Ectodermal cell (in vitro differentiated cells): ENCODE measurements at regions not wholly inside any gene's neighbourhood (a gene's known extent, or its start where the extent isn't known, plus 50 kb on each side); places are given as distances from the start of the nearest gene placed in this dataset.

Source experiments
- H3K27ac ChIP-seq: 2 replicates; pipeline ENCODE4 v1.7.0; 2013; ENCODE audit warnings: mild to moderate bottlenecking, low read depth, low read length; ENCODE audit not compliant: insufficient read depth, poor library complexity, severe bottlenecking
- H3K27me3 ChIP-seq: 2 replicates; pipeline ENCODE4 v1.7.0; 2013; ENCODE audit warnings: mild to moderate bottlenecking, low read length; ENCODE audit not compliant: insufficient read depth, control insufficient read depth, poor library complexity, severe bottlenecking
- H3K36me3 ChIP-seq: one replicate; pipeline ENCODE4 v1.7.0; 2013; ENCODE audit warnings: low read length; ENCODE audit not compliant: control insufficient read depth, insufficient read depth
- H3K4me1 ChIP-seq: one replicate; pipeline ENCODE4 v1.7.0; 2013; ENCODE audit warnings: low read length; ENCODE audit not compliant: control insufficient read depth, insufficient read depth
- H3K4me3 ChIP-seq: 2 replicates; pipeline ENCODE4 v1.7.0; 2013; ENCODE audit warnings: low read depth, low read length, control low read depth; ENCODE audit not compliant: insufficient read depth
- H3K9me3 ChIP-seq: 2 replicates; pipeline ENCODE4 v1.7.0; 2013; ENCODE audit warnings: mild to moderate bottlenecking, low read length, moderate library complexity; ENCODE audit not compliant: control insufficient read depth
- WGBS, 2 experiments: methylation state at CpG; one replicate each; pipeline ENCODE4 v1.1.7; 2013; ENCODE audit warnings: missing lambda C conversion rate in 2 of 2; 5-methylcytosine and 5-hydroxymethylcytosine counted together

GRCh38 chr13:85013006-85013405 is 786.2 kb downstream of the SLITRK6 start:
- Histone ChIP-seq H3K27me3 (no peaks in the 10 kb centered on the region), H3K4me1 (no peaks in the 10 kb centered on the region), H3K9me3 (no peaks in the 10 kb centered on the region), H3K36me3 (no peaks in the 10 kb centered on the region), H3K27ac (no peak overlapping the region), H3K4me3 (no peak overlapping the region)

- no peaks in the 10 kb centered on the region for H3K4me1 ChIP-seq
- 84 to 92% methylated on average over 2 of the region's 3 CpGs for WGBS, 2 experiments
Measured at GRCh38 chr13:85009447-85009846, 789.8 kb downstream of the SLITRK6 start.

GRCh38 chr13:84999252-84999651 is 800.0 kb downstream of the SLITRK6 start:
- Histone ChIP-seq H3K4me3 (no peak overlapping the region), H3K9me3 (no peaks in the 10 kb centered on the region), H3K27me3 (no peaks in the 10 kb centered on the region), H3K4me1 (no peaks in the 10 kb centered on the region), H3K27ac (no peak overlapping the region), H3K36me3 (no peaks in the 10 kb centered on the region)
- 86% methylated on average over 1 of the region's 1 CpG; no CpG with 5 or more reads in 1 of the 2 experiments for WGBS, 2 experiments

More at GRCh38 chr13:85009447-85009846, 789.8 kb downstream of the SLITRK6 start:
- no peak overlapping the region for H3K4me3 ChIP-seq
- H3K27me3 ChIP-seq: no peaks in the 10 kb centered on the region
- H3K9me3 ChIP-seq: no peaks in the 10 kb centered on the region
- H3K36me3 ChIP-seq: no peaks in the 10 kb centered on the region
- H3K27ac ChIP-seq: no peak overlapping the region

GRCh38 chr13:84998681-84999080 is 800.5 kb downstream of the SLITRK6 start:
- Histone ChIP-seq H3K4me1 (no peaks in the 10 kb centered on the region), H3K36me3 (no peaks in the 10 kb centered on the region)

GRCh38 chr13:84997858-84998257 is 801.4 kb downstream of the SLITRK6 start:
- Histone ChIP-seq H3K9me3 (no peaks in the 10 kb centered on the region), H3K4me1 (no peaks in the 10 kb centered on the region), H3K4me3 (no peak overlapping the region), H3K36me3 (no peaks in the 10 kb centered on the region), H3K27me3 (no peaks in the 10 kb centered on the region), H3K27ac (no peak overlapping the region)
- 88% methylated on average over 1 of the region's 1 CpG; no CpG with 5 or more reads in 1 of the 2 experiments for WGBS, 2 experiments

More at GRCh38 chr13:84998681-84999080, 800.5 kb downstream of the SLITRK6 start:
- no peak overlapping the region for H3K4me3 ChIP-seq
- H3K27ac ChIP-seq: no peak overlapping the region
- no peaks in the 10 kb centered on the region for H3K27me3 ChIP-seq
- no peaks in the 10 kb centered on the region for H3K9me3 ChIP-seq

- no peak overlapping the region for H3K4me3 ChIP-seq
- no peaks in the 10 kb centered on the region for H3K4me1 ChIP-seq
- no peaks in the 10 kb centered on the region for H3K27me3 ChIP-seq
- H3K27ac ChIP-seq: no peak overlapping the region
- no peaks in the 10 kb centered on the region for H3K9me3 ChIP-seq
- H3K36me3 ChIP-seq: no peaks in the 10 kb centered on the region
Measured at GRCh38 chr13:84994582-84994981, 804.6 kb downstream of the SLITRK6 start.

GRCh38 chr13:84985860-84986259 is 813.4 kb downstream of the SLITRK6 start:
- no peak overlapping the region for H3K4me3 ChIP-seq
- H3K36me3 ChIP-seq: no peaks in the 10 kb centered on the region
- H3K27me3 ChIP-seq: no peaks in the 10 kb centered on the region
- no peaks in the 10 kb centered on the region for H3K4me1 ChIP-seq
- H3K27ac ChIP-seq: no peak overlapping the region
- H3K9me3 ChIP-seq: peaks cover 2% of the 10 kb centered on the region
- WGBS, 2 experiments: 94 to 97% methylated on average over 2 of the region's 2 CpGs

- Histone ChIP-seq H3K9me3 (no peaks in the 10 kb centered on the region), H3K27me3 (no peaks in the 10 kb centered on the region), H3K4me1 (no peaks in the 10 kb centered on the region), H3K27ac (no peak overlapping the region), H3K36me3 (no peaks in the 10 kb centered on the region), H3K4me3 (no peak overlapping the region)
- 77% methylated on average over 2 of the region's 2 CpGs; no CpG with 5 or more reads in 1 of the 2 experiments for WGBS, 2 experiments
Measured at GRCh38 chr13:84983321-84983720, 815.9 kb downstream of the SLITRK6 start.

GRCh38 chr13:84980571-84980970 is 818.6 kb downstream of the SLITRK6 start:
- H3K9me3 ChIP-seq: no peaks in the 10 kb centered on the region
- 67 to 92% methylated on average over 1 to 2 of the region's 2 CpGs for WGBS, 2 experiments
- H3K4me3 ChIP-seq: no peak overlapping the region
- H3K27ac ChIP-seq: no peak overlapping the region
- H3K27me3 ChIP-seq: no peaks in the 10 kb centered on the region
- no peaks in the 10 kb centered on the region for H3K4me1 ChIP-seq
- H3K36me3 ChIP-seq: no peaks in the 10 kb centered on the region

- Histone ChIP-seq H3K27me3 (no peaks in the 10 kb centered on the region), H3K4me3 (no peak overlapping the region), H3K9me3 (no peaks in the 10 kb centered on the region), H3K27ac (no peak overlapping the region), H3K36me3 (no peaks in the 10 kb centered on the region), H3K4me1 (no peaks in the 10 kb centered on the region)
Measured at GRCh38 chr13:84978851-84979250, 820.4 kb downstream of the SLITRK6 start.

GRCh38 chr13:84973661-84974060 is 825.6 kb downstream of the SLITRK6 start:
- Histone ChIP-seq H3K27ac (no peak overlapping the region), H3K4me1 (no peaks in the 10 kb centered on the region), H3K4me3 (no peak overlapping the region), H3K27me3 (no peaks in the 10 kb centered on the region), H3K36me3 (no peaks in the 10 kb centered on the region), H3K9me3 (no peaks in the 10 kb centered on the region)
- WGBS, 2 experiments: 87 to 100% methylated on average over 1 of the region's 1 CpG
